ENCODE measurements at regions not wholly inside any gene's neighbourhood (a gene's known extent, or its start where the extent isn't known, plus 50 kb on each side); places are given as distances from the start of the nearest gene placed in this dataset.

DNA sequence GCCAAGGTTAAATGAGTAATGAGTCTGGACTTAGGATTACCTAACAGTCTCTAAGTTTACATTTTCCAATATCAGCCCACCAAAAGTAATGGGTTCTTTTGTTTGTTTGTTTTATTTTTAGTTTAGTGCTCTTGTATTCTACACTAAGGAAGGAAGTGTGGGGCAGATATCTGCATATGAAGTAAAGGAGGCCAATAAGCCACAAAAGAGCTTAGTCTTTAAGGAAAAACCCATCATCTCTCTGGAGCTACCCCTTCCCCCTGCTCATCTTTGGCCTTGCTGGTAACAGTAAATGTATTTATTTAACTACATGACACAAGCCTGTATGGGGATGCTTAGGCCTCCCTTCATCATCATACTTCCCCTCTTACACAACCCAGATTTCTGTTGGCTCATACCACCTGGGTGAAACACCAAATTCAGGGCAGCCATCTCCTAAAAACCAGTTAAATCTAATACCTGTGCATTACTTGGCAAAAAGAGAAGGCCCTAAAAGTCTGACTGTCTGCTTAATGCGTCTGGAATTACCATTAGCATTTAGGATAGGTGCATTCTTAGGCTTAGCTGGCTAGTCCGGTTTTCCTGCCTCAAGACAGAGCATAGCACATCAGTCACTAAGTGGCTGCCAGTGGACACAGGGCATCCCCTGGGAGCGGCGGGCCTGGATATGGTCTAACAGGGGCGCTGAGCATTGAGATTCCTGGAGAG is 96.8 kb upstream of the ADGRL2 start:
- TF ChIP-seq EZH2 (IDR thresholded peaks at IDR 0.05): no peak
- TF ChIP-seq POLR2AphosphoS5 (IDR thresholded peaks at IDR 0.05; ENCODE audit: borderline replicate concordance, low read depth, low read length): no peak

All from SK-N-MC (cell line).